ENCODE measurements at regions not wholly inside any gene's neighbourhood (a gene's known extent, or its start where the extent isn't known, plus 50 kb on each side); places are given as distances from the start of the nearest gene placed in this dataset.

GRCh38 chr3:30112411-30112810, 494.0 kb upstream of the TGFBR2 start:
- H3K4me3 Mint-ChIP-seq (ENCODE audit: unreplicated experiment), result no peak overlapping the region
- peaks cover 8% of the 10 kb centered on the region for H3K4me1 Mint-ChIP-seq (ENCODE audit: low read depth, unreplicated experiment)
- no peak for TF ChIP-seq CTCF (IDR thresholded peaks at IDR 0.05; ENCODE audit: partially characterized antibody, unreplicated experiment)
- H3K9me3 Mint-ChIP-seq (ENCODE audit: unreplicated experiment), result no peaks in the 10 kb centered on the region
- no peaks in the 10 kb centered on the region for H3K27me3 Mint-ChIP-seq (ENCODE audit: unreplicated experiment)
- H3K27ac Mint-ChIP-seq (ENCODE audit: unreplicated experiment), result no peak overlapping the region
- no peaks in the 10 kb centered on the region for H3K36me3 Mint-ChIP-seq (ENCODE audit: unreplicated experiment)
- no peak for DNase-seq

- no peak for DNase-seq
Measured at GRCh38 chr3:30112902-30113484, 493.4 kb upstream of the TGFBR2 start.

GRCh38 chr3:30113906-30114305, 492.5 kb upstream of the TGFBR2 start:
- no peaks in the 10 kb centered on the region for H3K9me3 Mint-ChIP-seq (ENCODE audit: unreplicated experiment)

More at GRCh38 chr3:30112902-30113484, 493.4 kb upstream of the TGFBR2 start:
- Mint-ChIP-seq H3K36me3 (ENCODE audit: unreplicated experiment) (no peaks in the 10 kb centered on the region), H3K27me3 (ENCODE audit: unreplicated experiment) (no peaks in the 10 kb centered on the region), H3K9me3 (ENCODE audit: unreplicated experiment) (no peaks in the 10 kb centered on the region), H3K4me1 (ENCODE audit: low read depth, unreplicated experiment) (peaks cover 9% of the 10 kb centered on the region), H3K27ac (ENCODE audit: unreplicated experiment) (no peak overlapping the region), H3K4me3 (ENCODE audit: unreplicated experiment) (no peak overlapping the region)
- TF ChIP-seq CTCF (IDR thresholded peaks at IDR 0.05; ENCODE audit: partially characterized antibody, unreplicated experiment), result peak; percentile 78

DNA sequence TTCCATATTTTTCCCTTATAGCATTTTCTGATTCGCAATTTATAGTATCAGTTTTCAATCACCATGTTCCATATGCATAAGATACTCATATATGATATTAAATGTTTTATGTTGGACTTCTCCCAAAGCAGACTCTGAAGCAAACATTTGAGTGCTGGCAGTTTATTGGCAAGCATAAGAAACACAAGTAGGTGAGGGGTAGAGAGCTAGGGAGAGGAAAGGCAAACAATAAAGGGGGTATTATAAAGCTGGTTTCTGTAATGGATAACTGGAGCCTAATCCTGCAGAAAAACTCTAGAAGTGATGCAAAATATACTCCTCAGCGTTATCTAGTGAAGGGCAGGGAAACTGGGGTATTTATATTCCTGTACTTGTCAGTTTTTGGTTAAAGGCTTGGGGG, 491.5 kb upstream of the TGFBR2 start:
- no peak for DNase-seq
- Mint-ChIP-seq H3K36me3 (ENCODE audit: unreplicated experiment) (no peaks in the 10 kb centered on the region), H3K27ac (ENCODE audit: unreplicated experiment) (no peak overlapping the region), H3K9me3 (ENCODE audit: unreplicated experiment) (no peaks in the 10 kb centered on the region), H3K4me1 (ENCODE audit: low read depth, unreplicated experiment) (peaks cover 9% of the 10 kb centered on the region), H3K27me3 (ENCODE audit: unreplicated experiment) (no peaks in the 10 kb centered on the region), H3K4me3 (ENCODE audit: unreplicated experiment) (no peak overlapping the region)
- no peak for TF ChIP-seq CTCF (IDR thresholded peaks at IDR 0.05; ENCODE audit: partially characterized antibody, unreplicated experiment)

More at GRCh38 chr3:30113906-30114305, 492.5 kb upstream of the TGFBR2 start:
- H3K4me1 Mint-ChIP-seq (ENCODE audit: low read depth, unreplicated experiment), result peaks cover 9% of the 10 kb centered on the region
- H3K27me3 Mint-ChIP-seq (ENCODE audit: unreplicated experiment), result no peaks in the 10 kb centered on the region
- no peak overlapping the region for H3K27ac Mint-ChIP-seq (ENCODE audit: unreplicated experiment)
- no peak overlapping the region for H3K4me3 Mint-ChIP-seq (ENCODE audit: unreplicated experiment)
- no peaks in the 10 kb centered on the region for H3K36me3 Mint-ChIP-seq (ENCODE audit: unreplicated experiment)
- DNase-seq, result no peak
- no peak for TF ChIP-seq CTCF (IDR thresholded peaks at IDR 0.05; ENCODE audit: partially characterized antibody, unreplicated experiment)

DNA sequence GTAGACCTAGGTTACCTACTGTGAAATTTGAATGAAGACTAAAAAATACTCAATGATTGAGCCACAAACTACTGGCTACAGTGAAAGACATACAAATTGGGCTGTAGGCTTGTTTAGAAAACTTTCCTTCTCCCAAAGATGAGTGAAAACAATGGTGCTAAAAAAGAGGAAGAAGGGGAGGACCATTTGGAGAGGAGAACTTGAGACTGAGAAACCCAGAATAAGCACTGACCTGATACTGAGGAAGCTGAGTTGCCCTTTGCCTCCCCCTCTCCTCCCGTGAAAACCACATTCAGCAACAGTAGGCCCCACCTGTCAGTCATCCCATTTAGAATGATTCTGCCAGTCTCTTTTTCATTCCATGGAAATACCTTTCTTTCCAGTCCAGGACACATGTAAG, 484.0 kb upstream of the TGFBR2 start:
- Mint-ChIP-seq H3K9me3 (ENCODE audit: unreplicated experiment) (peaks cover 2% of the 10 kb centered on the region), H3K27ac (ENCODE audit: unreplicated experiment) (no peak overlapping the region), H3K4me1 (ENCODE audit: low read depth, unreplicated experiment) (peaks cover 1% of the 10 kb centered on the region), H3K36me3 (ENCODE audit: unreplicated experiment) (no peaks in the 10 kb centered on the region), H3K4me3 (ENCODE audit: unreplicated experiment) (no peak overlapping the region), H3K27me3 (ENCODE audit: unreplicated experiment) (peaks cover 2% of the 10 kb centered on the region)
- TF ChIP-seq CTCF (IDR thresholded peaks at IDR 0.05; ENCODE audit: partially characterized antibody, unreplicated experiment), result no peak
- DNase-seq, result no peak
